Breast epithelium (tissue), 4 donors: ENCODE measurements at regions not wholly inside any gene's neighbourhood (a gene's known extent, or its start where the extent isn't known, plus 50 kb on each side); places are given as distances from the start of the nearest gene placed in this dataset.

ENCODE experiments used
- DNase-seq, 2 donors: peaks; one replicate each; pipeline ENCODE4 v3.0.0-alpha.2; 2019; ENCODE audit warnings: low spot score in 2 of 2
- H3K27ac ChIP-seq, 2 donors: fragments of 200-600 bp; sonication (generic) in 1 of 2; one replicate each; pipeline ENCODE4 v1.5.1; 2016 to 2019; ENCODE audit warnings: mild to moderate bottlenecking in 1 of 2
- H3K27me3 ChIP-seq, 2 donors: fragments of 200-600 bp; sonication (generic) in 1 of 2; one replicate each; pipeline versions ENCODE4 v1.5.1 to v1.6.0; 2017 to 2019; ENCODE audit warnings: control low read depth in 1 of 2, mild to moderate bottlenecking in 1 of 2
- H3K36me3 ChIP-seq: fragments of 200-600 bp; one replicate; pipeline ENCODE4 v1.5.1; 2019
- H3K4me1 ChIP-seq, 2 donors: fragments of 200-600 bp; sonication (generic); one replicate each; pipeline ENCODE4 v1.5.1; 2016 to 2019; ENCODE audit warnings: control low read depth in 1 of 2
- H3K4me3 ChIP-seq, 3 donors: fragments of 200-600 bp; sonication (generic); 1 replicate in 2 of 3; 2 replicates in 1 of 3; pipeline ENCODE4 v1.5.1; 2016 to 2019; ENCODE audit warnings: mild to moderate bottlenecking in 3 of 3, moderate library complexity in 2 of 3
- H3K9me3 ChIP-seq, 2 donors: fragments of 200-600 bp; sonication (generic) in 1 of 2; one replicate each; pipeline ENCODE4 v1.5.1; 2016 to 2019; ENCODE audit warnings: control low read depth in 1 of 2
- CTCF ChIP-seq, 3 donors: fragments of 450-650 bp; IDR thresholded peaks; one replicate each; pipeline ENCODE4 v1.5.1; 2016 to 2017; ENCODE audit warnings: antibody characterized with exemption in 3 of 3, mild to moderate bottlenecking in 3 of 3, moderate library complexity in 3 of 3
- POLR2A ChIP-seq: fragments of 450-650 bp; IDR thresholded peaks from one replicate; pipeline ENCODE4 v1.6.1; 2016; ENCODE audit warnings: antibody characterized with exemption, mild to moderate bottlenecking, moderate library complexity
- POLR2AphosphoS5 ChIP-seq, 3 donors: sonication (generic); formaldehyde crosslinking; IDR thresholded peaks; one replicate each; pipeline ENCODE4 v1.6.1; 2017; ENCODE audit warnings: antibody characterized with exemption in 3 of 3
- intact Hi-C: fragments of 100-400 bp; cut with DNase I; formaldehyde crosslinking; loops from one replicate; pipeline ENCODE4 v1.15.1; 2023; ENCODE audit warnings: low total_unique reads

GRCh38 chr1:47685763-47686066 is 247.9 kb downstream of the FOXD2 start:
- peaks cover 0 to 10% of the 10 kb centered on the region in 2 donors for H3K27me3 ChIP-seq
- H3K27ac ChIP-seq, result no peak overlapping the region
- intact Hi-C loops, result no loop called here
- no peak for TF ChIP-seq CTCF (IDR thresholded peaks at IDR 0.05)
- TF ChIP-seq POLR2A, result no peak
- TF ChIP-seq POLR2AphosphoS5 (IDR thresholded peaks at IDR 0.05), result no peak
- no peaks in the 10 kb centered on the region for H3K9me3 ChIP-seq
- no peak overlapping the region for H3K4me3 ChIP-seq
- H3K36me3 ChIP-seq, result no peaks in the 10 kb centered on the region
- H3K4me1 ChIP-seq, result no peaks in the 10 kb centered on the region
- DNase-seq, result no peak

GRCh38 chr1:47686731-47687630 is 249.1 kb downstream of the FOXD2 start:
- Histone ChIP-seq H3K36me3 (no peaks in the 10 kb centered on the region), H3K9me3 (no peaks in the 10 kb centered on the region), H3K27me3 (peaks cover 0 to 10% of the 10 kb centered on the region in 2 donors), H3K4me1 (no peaks in the 10 kb centered on the region), H3K4me3 (no peak overlapping the region), H3K27ac (no peak overlapping the region)
- TF ChIP-seq CTCF (IDR thresholded peaks at IDR 0.05) (no peak), POLR2A (no peak)
- no peak for DNase-seq
- intact Hi-C loops, result no loop called here

GRCh38 chr1:47687631-47688460 is 250.0 kb downstream of the FOXD2 start:
- intact Hi-C loops, result no loop called here
- Histone ChIP-seq H3K27ac (no peak overlapping the region), H3K36me3 (no peaks in the 10 kb centered on the region), H3K4me3 (no peak overlapping the region), H3K4me1 (no peaks in the 10 kb centered on the region), H3K27me3 (peaks cover 0 to 10% of the 10 kb centered on the region in 2 donors), H3K9me3 (no peaks in the 10 kb centered on the region)
- DNase-seq, result no peak
- TF ChIP-seq CTCF (IDR thresholded peaks at IDR 0.05) (no peak), POLR2A (no peak), POLR2AphosphoS5 (IDR thresholded peaks at IDR 0.05) (no peak)

GRCh38 chr1:47688461-47689296 is 250.8 kb downstream of the FOXD2 start:
- intact Hi-C loops, result no loop called here
- H3K27me3 ChIP-seq, result peaks cover 0 to 10% of the 10 kb centered on the region in 2 donors

More at GRCh38 chr1:47688461-47689296, 250.8 kb downstream of the FOXD2 start:
- no peak for DNase-seq
- Histone ChIP-seq H3K9me3 (no peaks in the 10 kb centered on the region), H3K36me3 (no peaks in the 10 kb centered on the region), H3K4me1 (no peaks in the 10 kb centered on the region), H3K4me3 (no peak overlapping the region), H3K27ac (no peak overlapping the region)
- TF ChIP-seq CTCF (IDR thresholded peaks at IDR 0.05), result no peak
- no peak for TF ChIP-seq POLR2AphosphoS5 (IDR thresholded peaks at IDR 0.05)
- TF ChIP-seq POLR2A, result no peak
